ENCODE measurements at regions not wholly inside any gene's neighbourhood (a gene's known extent, or its start where the extent isn't known, plus 50 kb on each side); places are given as distances from the start of the nearest gene placed in this dataset.

DNA sequence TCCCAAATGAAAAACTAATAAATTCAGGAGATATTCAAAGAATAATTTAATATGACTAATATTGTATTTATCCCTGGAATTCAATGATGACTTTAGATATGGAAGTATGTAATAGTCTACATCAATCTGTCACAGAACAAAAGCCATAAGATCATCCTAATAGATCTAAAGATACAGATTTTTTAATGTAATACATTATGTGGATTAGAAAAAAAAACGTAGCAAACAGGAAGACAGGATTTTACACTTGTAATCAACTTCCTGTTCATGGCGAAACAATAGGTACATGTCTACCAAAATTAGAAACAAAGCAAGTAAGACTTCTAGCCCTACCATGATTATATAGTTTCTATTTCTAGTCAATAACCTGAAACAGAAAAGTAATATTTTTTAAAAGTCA, 192.2 kb downstream of the TTC32 start:
- no peak overlapping the region for H3K4me3 ChIP-seq (ENCODE audit: low read depth, low read length, poor library complexity, severe bottlenecking)
- no peak for TF ChIP-seq EZH2 (IDR thresholded peaks at IDR 0.05; ENCODE audit: borderline replicate concordance, low read length)
- TF ChIP-seq, protein P1, sequence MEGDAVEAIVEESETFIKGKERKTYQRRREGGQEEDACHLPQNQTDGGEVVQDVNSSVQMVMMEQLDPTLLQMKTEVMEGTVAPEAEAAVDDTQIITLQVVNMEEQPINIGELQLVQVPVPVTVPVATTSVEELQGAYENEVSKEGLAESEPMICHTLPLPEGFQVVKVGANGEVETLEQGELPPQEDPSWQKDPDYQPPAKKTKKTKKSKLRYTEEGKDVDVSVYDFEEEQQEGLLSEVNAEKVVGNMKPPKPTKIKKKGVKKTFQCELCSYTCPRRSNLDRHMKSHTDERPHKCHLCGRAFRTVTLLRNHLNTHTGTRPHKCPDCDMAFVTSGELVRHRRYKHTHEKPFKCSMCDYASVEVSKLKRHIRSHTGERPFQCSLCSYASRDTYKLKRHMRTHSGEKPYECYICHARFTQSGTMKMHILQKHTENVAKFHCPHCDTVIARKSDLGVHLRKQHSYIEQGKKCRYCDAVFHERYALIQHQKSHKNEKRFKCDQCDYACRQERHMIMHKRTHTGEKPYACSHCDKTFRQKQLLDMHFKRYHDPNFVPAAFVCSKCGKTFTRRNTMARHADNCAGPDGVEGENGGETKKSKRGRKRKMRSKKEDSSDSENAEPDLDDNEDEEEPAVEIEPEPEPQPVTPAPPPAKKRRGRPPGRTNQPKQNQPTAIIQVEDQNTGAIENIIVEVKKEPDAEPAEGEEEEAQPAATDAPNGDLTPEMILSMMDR (IDR thresholded peaks at IDR 0.05; ENCODE audit: low read length) = no peak
- no peaks in the 10 kb centered on the region for H3K79me2 ChIP-seq (ENCODE audit: insufficient read depth, low read length)
- H3K9me2 ChIP-seq (ENCODE audit: low read depth, low read length) = no peaks in the 10 kb centered on the region
- no peaks in the 10 kb centered on the region for H4K20me1 ChIP-seq (ENCODE audit: insufficient read depth, low read length)
- no peaks in the 10 kb centered on the region for H3F3A ChIP-seq (ENCODE audit: insufficient read depth, low read length)
- H3K27ac ChIP-seq (ENCODE audit: low read depth, low read length, poor library complexity, severe bottlenecking) = no peak overlapping the region
- H3K9ac ChIP-seq (ENCODE audit: low read length) = no peak overlapping the region
- H3K27me3 ChIP-seq (ENCODE audit: insufficient read depth, low read length) = no peaks in the 10 kb centered on the region
- H3K36me3 ChIP-seq (ENCODE audit: insufficient read depth, low read length) = no peaks in the 10 kb centered on the region
- no peak overlapping the region for H3K4me2 ChIP-seq (ENCODE audit: low read length)
- no peak overlapping the region for H2AFZ ChIP-seq (ENCODE audit: low read length)
- H3K4me1 ChIP-seq (ENCODE audit: insufficient read depth, low read length, severe bottlenecking) = no peaks in the 10 kb centered on the region
- H3K9me3 ChIP-seq (ENCODE audit: low read length) = no peaks in the 10 kb centered on the region

DNA sequence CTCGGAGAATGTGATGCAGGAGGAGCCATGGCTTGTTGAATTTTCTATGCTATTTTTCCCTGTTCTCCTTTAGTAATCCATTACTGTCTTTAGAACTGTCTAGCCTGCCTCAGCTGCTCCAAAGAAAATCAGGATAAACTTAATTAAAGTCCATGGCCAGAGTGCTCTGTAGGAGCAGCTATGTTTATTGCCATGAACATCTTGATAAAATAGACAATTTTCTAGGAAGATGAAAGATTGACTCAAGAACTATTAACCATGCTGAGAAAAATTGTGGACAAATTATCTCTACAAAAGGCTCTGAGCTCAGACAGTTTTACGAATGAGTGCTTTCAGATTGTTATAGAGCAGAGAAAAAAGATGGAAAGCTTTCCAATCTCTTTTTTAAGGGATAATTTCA, 193.0 kb downstream of the TTC32 start:
- Histone ChIP-seq H3K27ac (ENCODE audit: low read depth, low read length, poor library complexity, severe bottlenecking) (no peak overlapping the region), H3K27me3 (ENCODE audit: insufficient read depth, low read length) (no peaks in the 10 kb centered on the region), H3K79me2 (ENCODE audit: insufficient read depth, low read length) (no peaks in the 10 kb centered on the region), H3F3A (ENCODE audit: insufficient read depth, low read length) (no peaks in the 10 kb centered on the region), H3K9me2 (ENCODE audit: low read depth, low read length) (no peaks in the 10 kb centered on the region), H2AFZ (ENCODE audit: low read length) (no peak overlapping the region), H3K4me1 (ENCODE audit: insufficient read depth, low read length, severe bottlenecking) (no peaks in the 10 kb centered on the region), H3K9me3 (ENCODE audit: low read length) (no peaks in the 10 kb centered on the region), H3K36me3 (ENCODE audit: insufficient read depth, low read length) (no peaks in the 10 kb centered on the region), H3K9ac (ENCODE audit: low read length) (no peak overlapping the region), H4K20me1 (ENCODE audit: insufficient read depth, low read length) (no peaks in the 10 kb centered on the region), H3K4me3 (ENCODE audit: low read depth, low read length, poor library complexity, severe bottlenecking) (no peak overlapping the region), H3K4me2 (ENCODE audit: low read length) (no peak overlapping the region)
- no peak for TF ChIP-seq EZH2 (IDR thresholded peaks at IDR 0.05; ENCODE audit: borderline replicate concordance, low read length)
- TF ChIP-seq, protein P1 (IDR thresholded peaks at IDR 0.05; ENCODE audit: low read length) = no peak

DNA sequence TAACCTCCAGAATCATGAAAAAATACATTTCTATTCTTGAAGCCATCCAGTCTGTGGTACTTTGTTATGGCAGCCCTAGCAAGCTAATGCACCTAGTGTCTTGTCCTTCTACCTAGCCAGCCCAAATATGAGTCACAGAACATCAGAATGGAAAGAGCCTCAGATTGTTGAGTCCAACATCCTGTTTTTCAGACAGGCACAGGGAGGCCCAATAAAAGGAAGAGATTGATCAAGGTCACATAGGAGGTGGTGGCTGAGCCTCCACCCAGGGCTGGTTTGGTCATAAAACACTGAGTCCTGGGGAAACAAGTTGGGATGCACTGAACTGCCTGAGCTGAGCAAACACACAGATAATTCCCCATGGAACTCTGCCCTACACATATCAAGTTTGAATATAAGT, 195.5 kb downstream of the TTC32 start:
- H3K9me3 ChIP-seq (ENCODE audit: low read length) = no peaks in the 10 kb centered on the region
- H4K20me1 ChIP-seq (ENCODE audit: insufficient read depth, low read length) = no peaks in the 10 kb centered on the region
- H3K4me1 ChIP-seq (ENCODE audit: insufficient read depth, low read length, severe bottlenecking) = no peaks in the 10 kb centered on the region
- H3K9ac ChIP-seq (ENCODE audit: low read length) = no peak overlapping the region
- no peaks in the 10 kb centered on the region for H3F3A ChIP-seq (ENCODE audit: insufficient read depth, low read length)
- H3K9me2 ChIP-seq (ENCODE audit: low read depth, low read length) = no peaks in the 10 kb centered on the region
- no peak overlapping the region for H3K4me3 ChIP-seq (ENCODE audit: low read depth, low read length, poor library complexity, severe bottlenecking)
- no peaks in the 10 kb centered on the region for H3K79me2 ChIP-seq (ENCODE audit: insufficient read depth, low read length)
- no peaks in the 10 kb centered on the region for H3K36me3 ChIP-seq (ENCODE audit: insufficient read depth, low read length)
- no peaks in the 10 kb centered on the region for H3K27me3 ChIP-seq (ENCODE audit: insufficient read depth, low read length)
- H2AFZ ChIP-seq (ENCODE audit: low read length) = no peak overlapping the region
- H3K4me2 ChIP-seq (ENCODE audit: low read length) = no peak overlapping the region
- H3K27ac ChIP-seq (ENCODE audit: low read depth, low read length, poor library complexity, severe bottlenecking) = no peak overlapping the region
- no peak for TF ChIP-seq EZH2 (IDR thresholded peaks at IDR 0.05; ENCODE audit: borderline replicate concordance, low read length)
- TF ChIP-seq, protein P1 (IDR thresholded peaks at IDR 0.05; ENCODE audit: low read length) = no peak

Measured in OCI-LY1 (cell line).